Panc1 (cell line): ENCODE measurements at regions not wholly inside any gene's neighbourhood (a gene's known extent, or its start where the extent isn't known, plus 50 kb on each side); places are given as distances from the start of the nearest gene placed in this dataset.

Experiments used
- ATAC-seq: fragments of 200-7000 bp; cut with Tn5 transposase; 2 replicates; pipeline ENCODE4 v1.9.1; 2020; ENCODE audit warnings: mild to moderate bottlenecking, moderate library complexity
- BruUV-seq: library from RNA; stranded (reverse); fragments of 400-500 nt; replicated peaks from 2 replicates; lab custom pipeline; 2021; lab: Mats Ljungman, UMichigan
- CTCF ChIA-PET: fragments of 300-600 bp; sonication (Branson Sonifier 250); formaldehyde crosslinking; loops from one replicate; lab custom pipeline; 2022; ENCODE audit warnings: antibody characterized with exemption; lab: Charles Lee
- POLR2A ChIA-PET: fragments of 300-600 bp; sonication (Branson Sonifier 250); formaldehyde crosslinking; loops from one replicate; lab custom pipeline; 2022; ENCODE audit warnings: antibody characterized with exemption; lab: Charles Lee
- DNase-seq: peaks from one replicate; pipeline ENCODE4 v3.0.0-alpha.2; 2010; ENCODE audit warnings: low read depth, low spot score
- H3K27ac ChIP-seq: 2 replicates; pipeline ENCODE4 v1.5.1; 2011; ENCODE audit warnings: mild to moderate bottlenecking, low read length, inconsistent platforms
- H3K27me3 ChIP-seq: fragments of 200-500 bp; sonication (Bioruptor generic); 2 replicates; pipeline ENCODE4 v1.6.0; 2014; ENCODE audit warnings: low read length, inconsistent platforms; ENCODE audit not compliant: control insufficient read depth, insufficient read depth
- H3K36me3 ChIP-seq: fragments of 200-500 bp; sonication (Bioruptor generic); 2 replicates; pipeline ENCODE4 v1.5.1; 2014; ENCODE audit warnings: inconsistent platforms, mild to moderate bottlenecking, low read length, moderate library complexity; ENCODE audit not compliant: control insufficient read depth, insufficient read depth
- H3K4me1 ChIP-seq: 2 replicates; pipeline ENCODE4 v1.5.1; 2011; ENCODE audit warnings: inconsistent platforms, mild to moderate bottlenecking, low read length, moderate library complexity; ENCODE audit not compliant: control insufficient read depth, insufficient read depth
- H3K4me3 ChIP-seq, 2 experiments: 2 replicates each; pipeline ENCODE4 v1.5.1; 2011 to 2012; ENCODE audit warnings: low read depth in 2 of 2, low read length in 2 of 2, mild to moderate bottlenecking in 2 of 2, inconsistent platforms in 1 of 2, moderate library complexity in 1 of 2
- H3K9me3 ChIP-seq: fragments of 200-500 bp; sonication (Bioruptor generic); 2 replicates; pipeline ENCODE4 v1.5.1; 2014; ENCODE audit warnings: low read depth, mild to moderate bottlenecking, inconsistent platforms, low read length, moderate library complexity; ENCODE audit not compliant: control insufficient read depth, insufficient read depth
- CTCF ChIP-seq: fragments of 450-650 bp; IDR thresholded peaks from 2 replicates; pipeline ENCODE4 v1.5.1; 2017; ENCODE audit warnings: mild to moderate bottlenecking
- POLR2AphosphoS5 ChIP-seq: IDR thresholded peaks from 2 replicates; pipeline ENCODE4 v1.6.1; 2012; ENCODE audit warnings: mild to moderate bottlenecking, low read depth, low read length, moderate library complexity
- REST ChIP-seq, 2 experiments: IDR thresholded peaks; 2 replicates each; pipeline ENCODE4 v1.6.1; 2011 to 2012; ENCODE audit warnings: low read depth in 2 of 2, control low read depth in 1 of 2, low read length in 1 of 2, mild to moderate bottlenecking in 1 of 2, moderate library complexity in 1 of 2; ENCODE audit not compliant: insufficient read depth in 1 of 2
- SIN3A ChIP-seq: IDR thresholded peaks from 2 replicates; pipeline ENCODE4 v1.6.1; 2012; ENCODE audit warnings: low read depth, mild to moderate bottlenecking, low read length, moderate library complexity, borderline replicate concordance; ENCODE audit not compliant: insufficient read depth
- TCF7L2 ChIP-seq: IDR thresholded peaks from 2 replicates; pipeline ENCODE4 v1.6.1; 2011; ENCODE audit warnings: mild to moderate bottlenecking, low read depth, low read length, inconsistent platforms
- in situ Hi-C: cut with HindIII; loops from 2 replicates; pipeline ENCODE4 v1.10.0; 2016; ENCODE audit warnings: low sequenced_read_pairs, low pct_unique_long_range_greater_than_20kb
- intact Hi-C: fragments of 100-400 bp; cut with micrococcal nuclease; formaldehyde crosslinking; loops from one replicate; pipeline ENCODE4 v1.10.0; 2022; ENCODE audit not compliant: unreplicated experiment

GRCh38 chr3:5569152-5569551 lies 381.6 kb downstream of the EDEM1 start:
- TF ChIP-seq POLR2AphosphoS5 (no peak), CTCF (no peak), SIN3A (no peak), REST (IDR thresholded peaks at IDR 0.05; ENCODE audit: insufficient read depth in 1 of 2, low read depth in 2 of 2, low read length in 1 of 2) (no peak), TCF7L2 (no peak)
- in situ Hi-C loops = no loop called here
- H3K36me3 ChIP-seq = no peaks in the 10 kb centered on the region

GRCh38 chr3:5572168-5572567 lies 384.7 kb downstream of the EDEM1 start:
- Histone ChIP-seq H3K27ac (no peak overlapping the region), H3K4me3 (no peak overlapping the region), H3K27me3 (no peaks in the 10 kb centered on the region), H3K4me1 (no peaks in the 10 kb centered on the region), H3K9me3 (no peaks in the 10 kb centered on the region), H3K36me3 (no peaks in the 10 kb centered on the region)
- ATAC-seq (no peak), DNase-seq (no peak)
- TF ChIP-seq REST (IDR thresholded peaks at IDR 0.05; ENCODE audit: insufficient read depth in 1 of 2, low read depth in 2 of 2, low read length in 1 of 2) = no peak
- no peak for TF ChIP-seq TCF7L2
- no peak for TF ChIP-seq SIN3A
- no peak for TF ChIP-seq CTCF
- TF ChIP-seq POLR2AphosphoS5 = no peak
- BruUV-seq = no TSS peak
- intact Hi-C loops = no loop called here
- in situ Hi-C loops = no loop called here
- ChIA-PET CTCF (no interaction called here), POLR2A (no interaction called here)

More at GRCh38 chr3:5569152-5569551, 381.6 kb downstream of the EDEM1 start:
- ATAC-seq (no peak), DNase-seq (no peak)
- Histone ChIP-seq H3K27me3 (no peaks in the 10 kb centered on the region), H3K27ac (no peak overlapping the region), H3K4me1 (no peaks in the 10 kb centered on the region), H3K9me3 (no peaks in the 10 kb centered on the region), H3K4me3 (no peak overlapping the region)
- CTCF ChIA-PET = no interaction called here
- POLR2A ChIA-PET = no interaction called here
- intact Hi-C loops = no loop called here
- no TSS peak for BruUV-seq
